KMS-11 (cell line): ENCODE measurements at regions not wholly inside any gene's neighbourhood (a gene's known extent, or its start where the extent isn't known, plus 50 kb on each side); places are given as distances from the start of the nearest gene placed in this dataset.

ENCODE experiments used
- H2AFZ ChIP-seq: fragments of 200-600 bp; sonication (generic); 2 replicates; pipeline ENCODE4 v1.6.1; 2016; ENCODE audit warnings: antibody characterized with exemption, mixed run types, low read depth
- H3K27ac ChIP-seq: fragments of 200-600 bp; sonication (generic); 2 replicates; pipeline ENCODE4 v1.6.1; 2016; ENCODE audit warnings: mild to moderate bottlenecking, mixed run types
- H3K27me3 ChIP-seq: fragments of 200-600 bp; sonication (generic); 2 replicates; pipeline ENCODE4 v1.6.1; 2017; ENCODE audit warnings: mild to moderate bottlenecking, low read depth, mixed run types, moderate library complexity; ENCODE audit not compliant: insufficient read depth
- H3K36me3 ChIP-seq: fragments of 200-600 bp; sonication (generic); 2 replicates; pipeline ENCODE4 v1.6.1; 2017; ENCODE audit warnings: mild to moderate bottlenecking, mixed run types; ENCODE audit not compliant: insufficient read depth
- H3K4me1 ChIP-seq: fragments of 200-600 bp; sonication (generic); 2 replicates; pipeline ENCODE4 v1.6.1; 2016; ENCODE audit warnings: mild to moderate bottlenecking, low read depth, mixed run types; ENCODE audit not compliant: poor library complexity, severe bottlenecking
- H3K4me2 ChIP-seq: fragments of 200-600 bp; sonication (generic); 2 replicates; pipeline ENCODE4 v1.7.0; 2016; ENCODE audit warnings: mild to moderate bottlenecking, mixed run types
- H3K4me3 ChIP-seq: fragments of 200-600 bp; sonication (generic); IDR thresholded peaks from 2 replicates; pipeline ENCODE4 v1.6.1; 2017; ENCODE audit warnings: low read depth, low read length, mixed read lengths; ENCODE audit not compliant: insufficient read depth
- H3K79me2 ChIP-seq: fragments of 200-600 bp; sonication (generic); 2 replicates; pipeline ENCODE4 v1.6.1; 2016; ENCODE audit warnings: low read depth, mixed run types; ENCODE audit not compliant: insufficient read depth
- H3K9ac ChIP-seq: fragments of 200-600 bp; sonication (generic); 2 replicates; pipeline ENCODE4 v1.6.1; 2016; ENCODE audit warnings: mild to moderate bottlenecking, mixed run types
- H4K20me1 ChIP-seq: fragments of 200-600 bp; sonication (generic); 2 replicates; pipeline ENCODE4 v1.6.1; 2016; ENCODE audit warnings: mild to moderate bottlenecking, mixed run types; ENCODE audit not compliant: insufficient read depth
- TF ChIP-seq, protein P1 (sequence below): fragments of 200-600 bp; sonication (generic); conservative IDR thresholded peaks from 2 replicates; pipeline ENCODE4 v1.6.1; 2017; ENCODE audit warnings: low read depth, mild to moderate bottlenecking, antibody characterized with exemption, low read length, moderate library complexity, mixed read lengths

- no peak overlapping the region for H3K27ac ChIP-seq
- H2AFZ ChIP-seq, result no peak overlapping the region
- H3K9ac ChIP-seq, result no peak overlapping the region
- H3K4me2 ChIP-seq, result peak overlapping the region; percentile 7; the same call in 1 of the 2 replicates
- TF ChIP-seq, protein P1, sequence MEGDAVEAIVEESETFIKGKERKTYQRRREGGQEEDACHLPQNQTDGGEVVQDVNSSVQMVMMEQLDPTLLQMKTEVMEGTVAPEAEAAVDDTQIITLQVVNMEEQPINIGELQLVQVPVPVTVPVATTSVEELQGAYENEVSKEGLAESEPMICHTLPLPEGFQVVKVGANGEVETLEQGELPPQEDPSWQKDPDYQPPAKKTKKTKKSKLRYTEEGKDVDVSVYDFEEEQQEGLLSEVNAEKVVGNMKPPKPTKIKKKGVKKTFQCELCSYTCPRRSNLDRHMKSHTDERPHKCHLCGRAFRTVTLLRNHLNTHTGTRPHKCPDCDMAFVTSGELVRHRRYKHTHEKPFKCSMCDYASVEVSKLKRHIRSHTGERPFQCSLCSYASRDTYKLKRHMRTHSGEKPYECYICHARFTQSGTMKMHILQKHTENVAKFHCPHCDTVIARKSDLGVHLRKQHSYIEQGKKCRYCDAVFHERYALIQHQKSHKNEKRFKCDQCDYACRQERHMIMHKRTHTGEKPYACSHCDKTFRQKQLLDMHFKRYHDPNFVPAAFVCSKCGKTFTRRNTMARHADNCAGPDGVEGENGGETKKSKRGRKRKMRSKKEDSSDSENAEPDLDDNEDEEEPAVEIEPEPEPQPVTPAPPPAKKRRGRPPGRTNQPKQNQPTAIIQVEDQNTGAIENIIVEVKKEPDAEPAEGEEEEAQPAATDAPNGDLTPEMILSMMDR, result no peak
- H4K20me1 ChIP-seq, result no peaks in the 10 kb centered on the region
- no peaks in the 10 kb centered on the region for H3K27me3 ChIP-seq
- no peaks in the 10 kb centered on the region for H3K79me2 ChIP-seq
- H3K36me3 ChIP-seq, result no peaks in the 10 kb centered on the region
- H3K4me1 ChIP-seq, result peaks cover 61% of the 10 kb centered on the region
- no peak overlapping the region for H3K4me3 ChIP-seq
Observed at GRCh38 chr3:153093629-153094028, 68.4 kb upstream of the RAP2B start.

DNA sequence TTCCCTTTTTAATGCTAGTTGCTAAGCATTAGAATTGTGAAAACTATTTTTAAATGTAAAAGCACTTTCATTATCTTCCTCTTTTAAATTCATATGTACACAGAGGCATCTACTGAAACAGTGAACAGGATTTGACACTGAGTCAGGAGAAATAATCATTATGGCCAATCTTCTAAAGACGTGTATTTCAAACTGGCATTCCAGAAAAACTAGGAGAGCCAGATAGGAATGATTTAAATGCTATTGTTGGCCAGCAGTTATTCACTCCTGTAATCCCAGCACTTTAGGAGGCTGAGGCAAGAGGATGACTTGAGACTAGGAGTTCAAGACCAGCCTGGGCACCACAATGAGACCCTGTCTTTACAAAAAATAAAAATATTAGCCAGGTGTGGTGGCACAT is 67.6 kb upstream of the RAP2B start:
- no peaks in the 10 kb centered on the region for H3K36me3 ChIP-seq
- peak overlapping the region; percentile 7; the same call in 1 of the 2 replicates for H3K4me2 ChIP-seq
- no peak overlapping the region for H3K9ac ChIP-seq
- peaks cover 53% of the 10 kb centered on the region for H3K4me1 ChIP-seq
- TF ChIP-seq, protein P1, result no peak
- H4K20me1 ChIP-seq, result no peaks in the 10 kb centered on the region
- H2AFZ ChIP-seq, result no peak overlapping the region
- no peaks in the 10 kb centered on the region for H3K27me3 ChIP-seq
- no peak overlapping the region for H3K4me3 ChIP-seq
- H3K79me2 ChIP-seq, result no peaks in the 10 kb centered on the region
- H3K27ac ChIP-seq, result no peak overlapping the region

GRCh38 chr3:153095441-153095840 is 66.6 kb upstream of the RAP2B start:
- H3K27me3 ChIP-seq, result no peaks in the 10 kb centered on the region
- no peaks in the 10 kb centered on the region for H4K20me1 ChIP-seq
- peaks cover 43% of the 10 kb centered on the region for H3K4me1 ChIP-seq
- H3K27ac ChIP-seq, result no peak overlapping the region
- no peaks in the 10 kb centered on the region for H3K36me3 ChIP-seq
- no peaks in the 10 kb centered on the region for H3K79me2 ChIP-seq
- H3K4me3 ChIP-seq, result no peak overlapping the region
- no peak overlapping the region for H2AFZ ChIP-seq
- no peak overlapping the region for H3K9ac ChIP-seq
- H3K4me2 ChIP-seq, result no peak overlapping the region
- TF ChIP-seq, protein P1, result no peak

GRCh38 chr3:153096731-153097131 is 65.3 kb upstream of the RAP2B start:
- no peak overlapping the region for H3K4me2 ChIP-seq

More at GRCh38 chr3:153096731-153097131, 65.3 kb upstream of the RAP2B start:
- Histone ChIP-seq H3K9ac (no peak overlapping the region), H3K27ac (no peak overlapping the region), H3K4me1 (peaks cover 32% of the 10 kb centered on the region), H3K27me3 (no peaks in the 10 kb centered on the region), H3K79me2 (no peaks in the 10 kb centered on the region), H2AFZ (no peak overlapping the region), H3K36me3 (no peaks in the 10 kb centered on the region), H3K4me3 (no peak overlapping the region), H4K20me1 (no peaks in the 10 kb centered on the region)
- TF ChIP-seq, protein P1, result no peak
